ENCODE measurements at regions not wholly inside any gene's neighbourhood (a gene's known extent, or its start where the extent isn't known, plus 50 kb on each side); places are given as distances from the start of the nearest gene placed in this dataset.

DNA sequence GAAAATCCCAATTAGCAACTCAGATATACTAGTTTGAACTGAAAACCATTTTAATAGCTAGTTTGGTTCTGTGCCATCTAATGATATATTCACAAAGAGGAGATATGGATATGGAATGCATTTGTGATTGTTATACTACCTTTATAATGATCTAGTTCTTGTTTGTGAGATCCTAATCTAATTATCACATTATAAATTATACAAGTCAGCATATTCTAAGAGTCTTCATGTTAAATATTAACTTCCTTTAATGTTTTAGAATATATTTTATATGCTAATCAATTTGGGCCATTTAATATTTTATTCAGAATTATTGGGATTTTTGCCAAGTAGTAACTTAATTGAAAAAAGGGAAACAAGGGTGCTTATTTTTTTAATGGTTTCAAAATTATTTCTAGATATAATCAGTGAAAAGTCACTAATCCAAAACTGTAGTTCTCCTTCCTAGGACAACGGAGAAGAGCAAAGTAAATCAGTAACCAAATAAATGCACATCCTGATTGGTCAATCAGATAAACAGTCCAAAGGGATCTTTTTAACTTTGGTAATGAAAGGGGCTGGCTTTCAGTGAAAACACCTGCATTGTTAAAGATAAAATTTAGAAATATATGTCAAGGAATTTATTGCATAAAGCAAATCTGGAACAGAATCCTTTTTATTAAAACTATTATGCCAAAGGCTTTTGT lies 173.9 kb upstream of the MEOX2 start:
- in situ Hi-C loops (cut with HindIII; ENCODE audit: low sequenced_read_pairs) = no loop called here
- no peak for DNase-seq (ENCODE audit: low spot score)

DNA sequence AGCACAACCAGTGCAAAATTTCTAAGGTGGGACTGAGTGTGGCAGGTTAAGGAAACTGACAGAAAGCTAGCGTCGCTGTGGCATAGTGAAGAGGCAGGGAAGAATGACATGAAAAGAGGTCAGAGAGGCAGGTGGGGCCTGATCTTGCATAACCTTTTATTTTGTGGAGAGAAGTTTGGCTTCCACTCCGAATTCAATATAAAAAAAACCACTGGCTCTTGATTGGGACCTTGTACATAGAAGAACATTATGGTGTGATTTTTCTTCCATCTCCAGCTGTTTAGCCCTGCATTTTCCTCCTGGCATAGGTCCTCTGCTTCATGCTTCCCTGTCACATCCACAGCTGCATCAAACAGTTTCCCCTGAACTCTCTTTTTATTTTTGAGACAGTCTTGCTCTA lies 170.5 kb upstream of the MEOX2 start:
- in situ Hi-C loops (cut with HindIII; ENCODE audit: low sequenced_read_pairs) = no loop called here
- DNase-seq (ENCODE audit: low spot score) = no peak

DNA sequence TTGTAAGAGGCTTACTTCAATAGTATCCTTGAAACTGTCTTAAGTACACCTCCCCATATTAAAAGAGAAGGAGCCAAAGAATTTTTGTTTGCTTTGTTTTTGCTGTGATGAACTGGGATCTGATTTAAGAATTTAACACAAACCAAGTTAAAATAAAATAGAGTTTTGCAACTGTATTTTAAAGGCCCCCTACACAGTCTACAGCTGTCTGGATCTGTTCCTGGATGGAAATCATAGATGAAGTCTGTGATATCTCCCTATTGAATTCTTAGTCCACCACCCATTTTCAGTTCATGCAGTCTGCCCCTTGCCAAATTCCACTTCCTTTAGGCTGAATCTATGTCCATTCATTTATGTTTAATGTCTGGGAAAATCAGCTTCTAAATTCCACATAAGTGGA lies 169.8 kb upstream of the MEOX2 start:
- in situ Hi-C loops (cut with HindIII; ENCODE audit: low sequenced_read_pairs) = no loop called here
- no peak for DNase-seq (ENCODE audit: low spot score)

DNA sequence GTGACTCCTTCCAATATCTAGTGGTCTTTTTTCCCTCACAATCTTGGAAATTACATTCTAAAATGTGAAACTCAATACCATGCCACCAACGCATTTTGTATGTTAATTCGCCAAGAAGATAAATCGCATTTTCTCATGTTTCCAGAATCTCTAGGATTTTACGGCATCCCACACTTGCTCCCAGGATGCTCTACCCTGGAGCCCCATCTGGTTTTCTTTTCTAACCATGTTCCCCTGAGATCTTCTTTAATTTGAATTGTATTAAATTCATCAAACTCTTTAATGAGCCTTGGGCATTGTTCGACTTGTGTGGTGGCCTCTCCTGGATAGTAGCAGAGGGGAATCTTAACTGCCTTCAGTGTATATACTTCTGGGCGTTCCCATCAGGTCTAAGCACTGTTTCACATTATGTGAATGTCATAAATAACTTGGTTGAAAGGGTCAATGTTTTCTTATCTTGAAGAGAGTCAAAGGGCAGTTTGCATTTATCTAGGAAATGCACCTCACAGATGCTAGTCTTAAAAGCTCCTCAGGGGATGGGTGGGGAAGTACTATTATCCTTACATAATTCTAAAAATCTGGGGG lies 169.1 kb upstream of the MEOX2 start:
- no peak for DNase-seq (ENCODE audit: low spot score)
- in situ Hi-C loops (cut with HindIII; ENCODE audit: low sequenced_read_pairs) = no loop called here

DNA sequence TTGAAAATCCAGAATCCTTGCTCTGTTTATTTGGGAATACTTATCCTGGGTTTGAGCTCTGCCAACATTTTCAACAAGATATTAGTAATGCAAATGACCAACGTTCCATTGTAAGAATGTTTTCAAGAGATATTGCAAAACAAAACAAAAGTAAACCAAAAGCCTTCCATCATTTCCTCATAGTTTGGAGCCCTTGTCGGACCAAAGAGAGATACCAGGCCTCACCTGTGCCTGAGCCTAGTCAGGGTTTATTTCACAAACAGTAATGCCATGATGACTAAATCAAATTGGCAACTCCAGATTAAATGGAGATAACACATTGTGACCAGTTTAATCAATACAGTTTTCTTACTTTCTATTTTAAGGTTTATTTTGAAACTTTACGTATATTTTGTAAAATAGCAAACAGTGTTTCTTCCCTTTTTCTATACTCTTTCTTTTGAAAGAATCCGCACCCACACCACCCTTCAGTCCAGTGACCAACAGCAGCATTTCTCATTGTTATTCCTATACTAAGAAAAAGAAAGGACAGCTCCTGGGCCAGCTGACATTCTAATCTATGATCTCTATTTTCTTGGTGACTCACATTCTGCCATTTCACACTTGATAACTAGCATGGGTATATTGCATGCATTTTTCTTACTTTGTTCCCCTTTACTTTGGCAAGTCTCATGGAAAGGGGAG lies 168.5 kb upstream of the MEOX2 start:
- in situ Hi-C loops (cut with HindIII; ENCODE audit: low sequenced_read_pairs) = no loop called here
- no peak for DNase-seq (ENCODE audit: low spot score)

- in situ Hi-C loops (cut with HindIII; ENCODE audit: low sequenced_read_pairs) = no loop called here
- DNase-seq (ENCODE audit: low spot score) = no peak
Observed at GRCh38 chr7:15853832-15854470, 167.5 kb upstream of the MEOX2 start.

DNA sequence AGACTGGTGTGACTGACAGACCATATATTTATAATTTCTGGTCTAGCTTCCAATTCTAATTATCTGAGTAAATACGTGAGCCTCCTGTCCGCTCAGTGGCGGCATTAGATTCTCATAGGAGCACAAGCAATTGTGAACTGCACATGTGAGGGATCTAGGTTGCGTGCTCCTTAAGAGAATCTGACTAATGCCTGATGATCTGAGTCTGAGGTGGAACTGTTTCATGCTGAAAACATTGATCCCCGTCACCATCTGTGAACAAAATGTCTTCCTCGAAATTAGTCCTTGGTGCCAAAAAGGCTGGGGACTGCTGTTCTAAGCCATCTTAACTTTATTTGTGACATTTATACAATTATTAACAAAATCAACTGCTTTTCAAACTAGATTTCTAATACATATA lies 164.7 kb upstream of the MEOX2 start:
- DNase-seq (ENCODE audit: low spot score) = no peak
- in situ Hi-C loops (cut with HindIII; ENCODE audit: low sequenced_read_pairs) = no loop called here

- in situ Hi-C loops (cut with HindIII; ENCODE audit: low sequenced_read_pairs) = no loop called here
- no peak for DNase-seq (ENCODE audit: low spot score)
Observed at GRCh38 chr7:15848901-15849300, 162.4 kb upstream of the MEOX2 start.

DNA sequence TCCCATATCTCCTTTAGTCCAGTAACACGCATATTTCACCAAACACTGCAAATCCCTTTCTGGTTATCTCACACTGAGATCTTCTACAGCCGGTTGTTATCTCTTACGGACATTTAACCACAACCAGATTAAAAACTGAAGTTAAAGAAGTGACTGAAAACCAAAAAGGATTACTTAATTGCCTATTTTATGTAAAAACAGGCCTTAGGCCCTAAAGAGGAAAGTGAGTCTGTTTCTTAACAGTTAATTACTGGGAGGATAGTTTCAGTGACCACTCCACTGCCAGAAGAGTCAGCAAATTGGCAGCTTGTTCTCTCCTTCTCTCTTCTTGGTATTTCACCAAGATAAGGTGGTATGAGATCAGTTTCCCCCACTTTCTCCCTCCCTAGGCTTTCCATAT lies 161.9 kb upstream of the MEOX2 start:
- in situ Hi-C loops (cut with HindIII; ENCODE audit: low sequenced_read_pairs) = no loop called here
- DNase-seq (ENCODE audit: low spot score) = no peak

DNA sequence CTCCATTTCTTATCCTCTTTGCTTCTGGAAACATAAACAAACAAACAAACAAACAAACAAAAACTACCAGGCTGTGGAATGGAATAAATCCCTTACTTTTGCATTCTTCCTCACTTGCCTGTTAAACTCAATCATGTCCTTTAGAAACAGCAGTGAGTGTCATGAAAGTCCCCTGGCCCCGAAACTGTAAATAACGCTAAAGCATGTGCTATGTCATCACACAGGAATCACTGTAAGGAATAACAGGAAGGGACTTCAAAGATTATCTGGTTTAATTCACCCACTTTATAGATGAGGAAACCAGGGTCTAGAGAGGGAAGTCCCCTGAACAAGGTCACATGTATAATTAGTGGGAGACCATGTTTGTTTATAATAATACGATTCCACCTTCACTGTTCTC lies 159.4 kb upstream of the MEOX2 start:
- in situ Hi-C loops (cut with HindIII; ENCODE audit: low sequenced_read_pairs) = no loop called here
- no peak for DNase-seq (ENCODE audit: low spot score)

- in situ Hi-C loops (cut with HindIII; ENCODE audit: low sequenced_read_pairs) = no loop called here
- DNase-seq (ENCODE audit: low spot score) = no peak
Observed at GRCh38 chr7:15845461-15845860, 159.0 kb upstream of the MEOX2 start.

DNA sequence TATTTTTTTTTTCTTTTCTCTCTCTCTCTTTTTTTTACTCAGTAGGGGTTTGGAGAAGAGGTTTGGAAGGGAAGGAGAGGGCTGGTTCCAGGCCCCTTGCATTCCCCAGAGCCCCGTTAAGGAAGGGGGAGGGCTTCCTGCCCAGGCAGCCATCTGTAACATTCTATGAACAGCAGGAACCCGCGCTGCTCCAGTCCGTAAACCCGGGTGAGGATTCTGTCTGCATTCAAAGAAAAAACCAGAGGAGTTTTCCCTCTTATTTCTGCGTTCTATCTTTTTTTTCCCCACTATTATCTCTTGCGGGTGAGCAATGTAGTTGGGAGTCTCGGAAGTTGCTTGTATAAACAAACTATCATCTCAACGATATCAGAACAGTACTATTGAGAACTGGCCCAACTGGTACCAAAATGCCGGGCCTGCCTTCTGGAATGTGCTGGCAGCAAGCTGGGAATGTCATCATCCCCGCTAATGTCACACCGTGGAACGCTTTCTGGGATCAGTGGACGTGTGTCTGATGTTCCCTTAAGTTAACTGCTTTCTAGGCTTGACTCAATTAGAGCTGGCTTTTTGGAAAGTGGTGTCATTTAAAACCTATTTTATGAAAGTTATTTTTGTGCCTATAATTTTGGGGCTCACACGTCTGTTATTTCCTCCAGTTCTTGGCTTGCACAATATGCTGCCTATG lies 153.1 kb upstream of the MEOX2 start:
- in situ Hi-C loops (cut with HindIII; ENCODE audit: low sequenced_read_pairs) = no loop called here
- peak; percentile 29 for DNase-seq (ENCODE audit: low spot score)

GRCh38 chr7:15838265-15838664 lies 151.8 kb upstream of the MEOX2 start:
- in situ Hi-C loops (cut with HindIII; ENCODE audit: low sequenced_read_pairs) = no loop called here

DNA sequence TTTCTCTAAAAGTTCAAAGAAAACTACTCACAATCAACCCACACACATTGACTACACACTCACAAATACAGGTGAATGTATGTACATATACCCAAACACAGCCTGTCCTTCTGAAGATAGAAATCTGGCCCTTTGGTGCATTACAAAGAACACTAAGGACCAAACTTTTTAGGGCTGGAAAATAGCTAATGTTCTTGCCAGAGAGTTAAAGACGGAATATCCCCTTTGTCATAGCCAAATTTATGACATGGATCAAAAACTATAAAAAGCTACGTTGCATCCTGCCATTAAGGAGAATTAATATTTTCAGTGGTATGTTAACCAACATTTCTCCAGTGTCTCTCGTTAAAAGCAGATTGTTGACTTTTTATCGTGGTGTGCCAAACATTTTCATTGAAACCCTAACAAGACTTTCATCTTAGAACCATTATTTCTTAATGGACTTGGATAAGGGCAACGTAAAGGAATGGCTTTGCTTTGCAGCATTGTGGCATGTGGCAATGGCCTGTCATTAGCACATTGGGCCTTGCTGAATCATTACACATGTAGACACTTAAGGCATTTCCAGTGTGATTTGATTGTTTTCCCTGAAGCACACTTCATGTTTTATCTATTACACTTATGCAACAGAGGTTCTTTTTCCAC lies 150.9 kb upstream of the MEOX2 start:
- in situ Hi-C loops (cut with HindIII; ENCODE audit: low sequenced_read_pairs) = no loop called here
- DNase-seq (ENCODE audit: low spot score) = no peak

More at GRCh38 chr7:15838265-15838664, 151.8 kb upstream of the MEOX2 start:
- no peak for DNase-seq (ENCODE audit: low spot score)

GRCh38 chr7:15836651-15837050 lies 150.2 kb upstream of the MEOX2 start:
- in situ Hi-C loops (cut with HindIII; ENCODE audit: low sequenced_read_pairs) = no loop called here
- no peak for DNase-seq (ENCODE audit: low spot score)

- DNase-seq (ENCODE audit: low spot score) = no peak
- in situ Hi-C loops (cut with HindIII; ENCODE audit: low sequenced_read_pairs) = no loop called here
Observed at GRCh38 chr7:15836041-15836440, 149.6 kb upstream of the MEOX2 start.

DNA sequence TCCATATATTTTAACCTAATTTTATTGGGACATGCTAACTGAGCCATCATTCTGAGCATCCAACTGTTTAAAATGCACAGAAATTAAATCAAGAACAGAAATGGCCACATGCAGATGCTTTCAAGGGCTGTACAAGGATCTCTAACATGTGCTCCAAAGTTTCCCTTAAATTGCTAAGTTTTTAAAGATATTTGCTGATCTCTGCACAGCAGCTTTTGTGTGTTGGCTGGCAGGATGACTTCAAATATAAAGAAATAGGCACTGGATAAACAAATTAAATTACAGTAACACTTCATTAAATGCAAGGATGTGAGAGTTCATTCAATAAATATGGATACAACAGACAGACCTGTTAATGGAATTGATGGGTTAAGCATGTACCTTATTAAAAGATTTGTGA lies 148.0 kb upstream of the MEOX2 start:
- in situ Hi-C loops (cut with HindIII; ENCODE audit: low sequenced_read_pairs) = no loop called here
- DNase-seq (ENCODE audit: low spot score) = no peak

GRCh38 chr7:15832996-15833395 lies 146.5 kb upstream of the MEOX2 start:
- no peak for DNase-seq (ENCODE audit: low spot score)
- in situ Hi-C loops (cut with HindIII; ENCODE audit: low sequenced_read_pairs) = no loop called here

DNA sequence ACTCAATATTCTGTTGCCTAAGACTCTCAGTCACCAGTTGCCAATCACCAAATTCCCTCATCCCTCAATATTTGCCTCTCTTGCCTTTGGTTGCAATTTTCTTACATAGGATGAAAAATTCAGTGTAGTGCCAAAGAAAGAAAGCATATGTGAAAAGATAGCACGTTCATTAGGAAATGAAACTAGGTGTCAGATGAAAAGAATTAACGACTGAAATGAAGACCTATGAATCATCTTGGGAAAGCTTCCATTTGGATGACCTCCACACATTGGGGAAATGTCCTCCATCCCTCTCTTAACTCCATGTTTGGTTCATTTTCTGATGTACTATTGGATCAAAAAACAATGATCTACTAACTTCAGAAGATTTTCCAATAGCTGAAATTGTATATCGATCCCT lies 145.1 kb upstream of the MEOX2 start:
- DNase-seq (ENCODE audit: low spot score) = no peak
- in situ Hi-C loops (cut with HindIII; ENCODE audit: low sequenced_read_pairs) = no loop called here

All from G401 (cell line).